Brain microvascular endothelial cell (primary cell): ENCODE measurements at regions not wholly inside any gene's neighbourhood (a gene's known extent, or its start where the extent isn't known, plus 50 kb on each side); places are given as distances from the start of the nearest gene placed in this dataset.
A peak's percentile ranks its signal among the peaks of the same experiment; 100 is the strongest.

Source experiments
- DNase-seq: peaks from one replicate; pipeline ENCODE4 v3.0.0-alpha.2; 2020
- H3K27ac ChIP-seq: fragments of 250-450 bp; sonication (Bioruptor Pico); 2 replicates; pipeline ENCODE4 v1.5.1; 2020; ENCODE audit warnings: mild to moderate bottlenecking, moderate library complexity
- H3K27me3 ChIP-seq: fragments of 250-450 bp; sonication (Bioruptor Pico); replicated peaks from 2 replicates; pipeline ENCODE4 v1.5.1; 2020; ENCODE audit warnings: mild to moderate bottlenecking
- H3K36me3 ChIP-seq: fragments of 250-450 bp; sonication (Bioruptor Pico); replicated peaks from 2 replicates; pipeline ENCODE4 v1.5.1; 2020; ENCODE audit warnings: mild to moderate bottlenecking
- H3K4me3 ChIP-seq: 2 replicates; pipeline ENCODE4 v1.5.1; 2011; ENCODE audit warnings: low read depth, mild to moderate bottlenecking, control low read depth, low read length, moderate library complexity
- in situ Hi-C: cut with HindIII; loops from 2 replicates; pipeline ENCODE4 v1.10.0; 2017; ENCODE audit warnings: low sequenced_read_pairs, low pct_ligation_motif_present
- TF ChIP-seq, protein P1 (sequence below): IDR thresholded peaks from 2 replicates; pipeline ENCODE4 v1.5.1; 2011; ENCODE audit warnings: low read depth, mild to moderate bottlenecking, moderate library complexity, low read length, control low read depth, inconsistent platforms; ENCODE audit errors: missing control alignments

DNA sequence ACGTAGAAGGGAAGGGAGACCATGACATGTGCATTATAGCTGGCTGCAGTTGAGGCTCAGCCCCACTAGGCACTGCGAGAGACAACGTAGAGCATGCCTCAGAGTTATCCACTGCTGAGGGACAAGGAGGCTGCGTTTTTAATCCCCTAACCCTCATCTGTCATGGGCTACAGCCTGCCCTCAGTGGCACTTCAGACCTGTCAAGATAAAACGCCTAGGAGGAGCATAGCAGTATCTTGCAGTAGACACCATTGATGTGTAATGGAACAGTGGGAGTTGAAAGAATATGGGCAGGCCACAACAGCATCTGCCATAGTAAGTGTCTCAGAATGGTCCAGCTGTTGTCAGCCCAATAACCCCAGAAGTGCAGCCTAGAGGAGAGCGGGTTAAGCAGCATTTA, 307.0 kb upstream of the PTBP2 start:
- Histone ChIP-seq H3K27ac (no peak overlapping the region), H3K4me3 (no peak overlapping the region), H3K27me3 (no peaks in the 10 kb centered on the region), H3K36me3 (no peaks in the 10 kb centered on the region)
- TF ChIP-seq, protein P1, sequence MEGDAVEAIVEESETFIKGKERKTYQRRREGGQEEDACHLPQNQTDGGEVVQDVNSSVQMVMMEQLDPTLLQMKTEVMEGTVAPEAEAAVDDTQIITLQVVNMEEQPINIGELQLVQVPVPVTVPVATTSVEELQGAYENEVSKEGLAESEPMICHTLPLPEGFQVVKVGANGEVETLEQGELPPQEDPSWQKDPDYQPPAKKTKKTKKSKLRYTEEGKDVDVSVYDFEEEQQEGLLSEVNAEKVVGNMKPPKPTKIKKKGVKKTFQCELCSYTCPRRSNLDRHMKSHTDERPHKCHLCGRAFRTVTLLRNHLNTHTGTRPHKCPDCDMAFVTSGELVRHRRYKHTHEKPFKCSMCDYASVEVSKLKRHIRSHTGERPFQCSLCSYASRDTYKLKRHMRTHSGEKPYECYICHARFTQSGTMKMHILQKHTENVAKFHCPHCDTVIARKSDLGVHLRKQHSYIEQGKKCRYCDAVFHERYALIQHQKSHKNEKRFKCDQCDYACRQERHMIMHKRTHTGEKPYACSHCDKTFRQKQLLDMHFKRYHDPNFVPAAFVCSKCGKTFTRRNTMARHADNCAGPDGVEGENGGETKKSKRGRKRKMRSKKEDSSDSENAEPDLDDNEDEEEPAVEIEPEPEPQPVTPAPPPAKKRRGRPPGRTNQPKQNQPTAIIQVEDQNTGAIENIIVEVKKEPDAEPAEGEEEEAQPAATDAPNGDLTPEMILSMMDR: no peak
- in situ Hi-C loops: no loop called here
- no peak for DNase-seq

DNA sequence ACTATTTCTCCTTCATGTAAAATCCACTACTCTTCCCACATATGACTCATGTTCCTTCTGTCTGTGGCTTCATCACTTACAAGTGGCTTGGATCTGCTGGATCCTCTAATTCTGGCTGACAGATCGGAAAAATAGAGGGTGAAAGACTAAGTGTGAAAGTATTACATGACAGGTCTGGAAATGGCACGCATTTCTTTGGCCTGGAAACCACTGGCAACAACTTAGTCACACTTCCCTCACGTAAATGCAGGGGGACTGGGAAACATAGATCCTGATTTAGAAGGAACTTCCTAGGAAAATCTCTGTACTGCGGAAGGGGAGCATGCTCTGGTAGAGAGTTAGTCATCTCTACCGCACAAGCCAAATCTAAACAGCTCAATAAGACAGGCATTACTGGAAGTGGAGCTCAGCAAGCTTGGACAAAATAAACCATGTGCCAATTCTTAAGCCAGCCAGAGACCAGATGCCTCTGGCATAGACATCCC, 305.4 kb upstream of the PTBP2 start:
- no peak overlapping the region for H3K4me3 ChIP-seq
- no peaks in the 10 kb centered on the region for H3K27me3 ChIP-seq
- TF ChIP-seq, protein P1: no peak
- in situ Hi-C loops: no loop called here
- H3K36me3 ChIP-seq: no peaks in the 10 kb centered on the region
- peak overlapping the region; percentile 53 for H3K27ac ChIP-seq
- peak; percentile 90 for DNase-seq

DNA sequence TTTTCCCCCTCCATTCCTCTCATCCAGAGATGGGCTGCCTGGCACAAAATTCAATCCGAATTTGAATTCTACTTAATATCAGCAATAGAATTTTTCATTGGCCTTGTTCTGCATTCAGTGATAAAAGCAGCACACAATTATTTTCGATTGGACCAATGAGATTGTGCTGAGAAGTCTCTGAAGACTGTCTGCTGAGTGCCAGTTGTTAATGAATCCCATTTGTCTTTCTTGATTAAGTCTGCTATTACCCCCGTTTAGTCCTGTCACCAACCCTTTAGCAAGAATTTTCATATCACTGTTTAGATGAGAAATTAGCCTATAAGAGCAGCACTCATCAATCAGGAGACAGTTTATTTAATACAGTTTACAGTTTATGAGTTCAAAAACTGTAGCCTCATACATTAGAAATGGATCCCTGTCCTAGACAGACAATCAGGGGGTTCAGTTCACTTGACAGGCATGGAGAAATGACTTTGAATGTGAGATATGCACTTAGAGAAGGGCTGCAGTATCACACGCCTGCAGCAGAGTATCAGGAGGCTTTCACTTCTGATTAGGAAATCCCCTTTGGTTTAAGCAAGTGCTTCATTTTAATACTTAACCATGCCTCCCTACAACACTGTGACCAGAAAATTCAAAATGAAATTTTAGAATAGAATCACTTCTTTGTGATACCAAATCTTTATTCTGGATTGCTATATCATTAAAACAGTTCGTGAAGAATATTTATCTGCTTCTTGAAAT, 304.7 kb upstream of the PTBP2 start:
- in situ Hi-C loops: no loop called here
- Histone ChIP-seq H3K27ac (peak overlapping the region; percentile 44), H3K27me3 (no peaks in the 10 kb centered on the region), H3K36me3 (no peaks in the 10 kb centered on the region), H3K4me3 (no peak overlapping the region)
- DNase-seq: no peak
- TF ChIP-seq, protein P1: no peak

DNA sequence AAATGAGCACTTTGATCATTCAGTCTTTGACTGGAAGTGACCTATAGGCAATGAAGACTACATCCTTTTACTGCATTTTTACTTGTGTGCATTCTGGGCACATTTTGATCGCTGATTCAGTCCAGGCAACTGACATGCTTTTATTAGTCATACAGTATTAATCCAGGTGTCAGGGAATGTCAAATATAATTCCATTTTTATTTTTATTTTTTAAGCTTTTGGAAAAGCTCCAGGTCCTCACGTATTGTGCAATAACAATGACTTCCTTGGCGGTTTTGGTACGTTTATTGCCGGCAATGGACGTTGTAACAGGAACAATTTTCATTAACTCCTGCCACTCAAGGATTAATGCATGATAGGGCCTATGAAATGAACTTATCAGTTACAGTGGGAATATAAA, 302.6 kb upstream of the PTBP2 start:
- Histone ChIP-seq H3K27me3 (no peaks in the 10 kb centered on the region), H3K4me3 (no peak overlapping the region), H3K36me3 (no peaks in the 10 kb centered on the region), H3K27ac (no peak overlapping the region)
- in situ Hi-C loops: no loop called here
- TF ChIP-seq, protein P1: no peak
- DNase-seq: no peak

DNA sequence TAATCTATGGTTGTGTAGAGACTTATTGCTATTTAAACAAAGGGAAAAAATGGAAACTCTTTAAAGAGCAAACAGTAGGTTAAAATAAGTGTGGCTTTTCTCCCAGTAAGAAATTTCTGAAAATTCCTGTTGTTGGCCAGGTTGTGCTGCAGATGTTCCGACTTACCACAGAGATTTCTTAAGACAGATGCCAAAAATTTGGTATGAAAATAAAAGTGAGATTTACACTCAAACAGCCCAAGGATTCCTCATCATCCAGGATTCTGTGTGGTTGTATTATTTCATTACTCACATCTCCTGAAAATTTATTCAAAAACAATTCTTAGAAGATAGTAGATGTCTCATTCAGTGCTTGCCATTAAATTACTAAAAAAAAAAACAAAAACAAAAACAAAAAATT, 296.7 kb upstream of the PTBP2 start:
- TF ChIP-seq, protein P1: no peak
- no peak for DNase-seq
- Histone ChIP-seq H3K27ac (no peak overlapping the region), H3K4me3 (no peak overlapping the region), H3K27me3 (no peaks in the 10 kb centered on the region), H3K36me3 (no peaks in the 10 kb centered on the region)
- in situ Hi-C loops: no loop called here
